ENCODE measurements at regions not wholly inside any gene's neighbourhood (a gene's known extent, or its start where the extent isn't known, plus 50 kb on each side); places are given as distances from the start of the nearest gene placed in this dataset.

- no peaks in the 10 kb centered on the region for H3K79me2 ChIP-seq (ENCODE audit: insufficient read depth, low read length)
- H3K27ac ChIP-seq (ENCODE audit: low read depth, low read length): no peak overlapping the region
- H3K9me3 ChIP-seq (ENCODE audit: insufficient read depth, low read length): peaks cover 6% of the 10 kb centered on the region; the same call in 1 of the 2 replicates
- H4K20me1 ChIP-seq (ENCODE audit: low read depth, low read length): no peaks in the 10 kb centered on the region
- no peak overlapping the region for H3K9ac ChIP-seq (ENCODE audit: low read length)
- TF ChIP-seq CTCF (IDR thresholded peaks at IDR 0.05; ENCODE audit: insufficient read depth, low read length, poor library complexity, severe bottlenecking) (no peak), EZH2phosphoT487 (conservative IDR thresholded peaks at IDR 0.05; ENCODE audit: low read length) (no peak)
- no peaks in the 10 kb centered on the region for H3K36me3 ChIP-seq (ENCODE audit: low read length)
- no peak overlapping the region for H3K4me3 ChIP-seq (ENCODE audit: insufficient read depth, low read length, poor library complexity, severe bottlenecking)
- H3K27me3 ChIP-seq (ENCODE audit: low read length): no peaks in the 10 kb centered on the region
- no peaks in the 10 kb centered on the region for H3K9me2 ChIP-seq (replicated peaks; ENCODE audit: insufficient read depth, low read length)
- peak overlapping the region; percentile 35 for H2AFZ ChIP-seq (ENCODE audit: low read depth, low read length, severe bottlenecking)
- no peaks in the 10 kb centered on the region for H3F3A ChIP-seq (ENCODE audit: insufficient read depth)
- H3K4me2 ChIP-seq (ENCODE audit: low read depth, low read length, poor library complexity, severe bottlenecking): no peak overlapping the region
Measured at GRCh38 chr13:65901723-65902122, 1328.4 kb downstream of the PCDH9 start.

- H3K36me3 ChIP-seq (ENCODE audit: low read length): no peaks in the 10 kb centered on the region
- no peaks in the 10 kb centered on the region for H3K9me2 ChIP-seq (replicated peaks; ENCODE audit: insufficient read depth, low read length)
- no peaks in the 10 kb centered on the region for H4K20me1 ChIP-seq (ENCODE audit: low read depth, low read length)
- H3K4me2 ChIP-seq (ENCODE audit: low read depth, low read length, poor library complexity, severe bottlenecking): no peak overlapping the region
- no peak overlapping the region for H2AFZ ChIP-seq (ENCODE audit: low read depth, low read length, severe bottlenecking)
- no peak overlapping the region for H3K4me3 ChIP-seq (ENCODE audit: insufficient read depth, low read length, poor library complexity, severe bottlenecking)
- no peak overlapping the region for H3K9ac ChIP-seq (ENCODE audit: low read length)
- H3K79me2 ChIP-seq (ENCODE audit: insufficient read depth, low read length): no peaks in the 10 kb centered on the region
- no peaks in the 10 kb centered on the region for H3K27me3 ChIP-seq (ENCODE audit: low read length)
- no peaks in the 10 kb centered on the region for H3K9me3 ChIP-seq (ENCODE audit: insufficient read depth, low read length)
- no peak for TF ChIP-seq CTCF (IDR thresholded peaks at IDR 0.05; ENCODE audit: insufficient read depth, low read length, poor library complexity, severe bottlenecking)
- no peak for TF ChIP-seq EZH2phosphoT487 (conservative IDR thresholded peaks at IDR 0.05; ENCODE audit: low read length)
- no peaks in the 10 kb centered on the region for H3F3A ChIP-seq (ENCODE audit: insufficient read depth)
- H3K27ac ChIP-seq (ENCODE audit: low read depth, low read length): no peak overlapping the region
Measured at GRCh38 chr13:65894049-65894448, 1336.1 kb downstream of the PCDH9 start.

- Histone ChIP-seq H3K9ac (ENCODE audit: low read length) (no peak overlapping the region), H3K27me3 (ENCODE audit: low read length) (no peaks in the 10 kb centered on the region)
Measured at GRCh38 chr13:65892859-65893258, 1337.3 kb downstream of the PCDH9 start.

More at GRCh38 chr13:65892859-65893258, 1337.3 kb downstream of the PCDH9 start:
- Histone ChIP-seq H3K27ac (ENCODE audit: low read depth, low read length) (no peak overlapping the region), H3K9me2 (replicated peaks; ENCODE audit: insufficient read depth, low read length) (no peaks in the 10 kb centered on the region), H3K36me3 (ENCODE audit: low read length) (no peaks in the 10 kb centered on the region), H2AFZ (ENCODE audit: low read depth, low read length, severe bottlenecking) (peak overlapping the region; percentile 42), H3F3A (ENCODE audit: insufficient read depth) (no peaks in the 10 kb centered on the region), H3K79me2 (ENCODE audit: insufficient read depth, low read length) (no peaks in the 10 kb centered on the region), H3K4me2 (ENCODE audit: low read depth, low read length, poor library complexity, severe bottlenecking) (no peak overlapping the region), H3K9me3 (ENCODE audit: insufficient read depth, low read length) (no peaks in the 10 kb centered on the region), H4K20me1 (ENCODE audit: low read depth, low read length) (no peaks in the 10 kb centered on the region), H3K4me3 (ENCODE audit: insufficient read depth, low read length, poor library complexity, severe bottlenecking) (no peak overlapping the region)
- TF ChIP-seq CTCF (IDR thresholded peaks at IDR 0.05; ENCODE audit: insufficient read depth, low read length, poor library complexity, severe bottlenecking) (no peak), EZH2phosphoT487 (conservative IDR thresholded peaks at IDR 0.05; ENCODE audit: low read length) (no peak)

All from SU-DHL-6 (cell line).